ENCODE measurements at regions not wholly inside any gene's neighbourhood (a gene's known extent, or its start where the extent isn't known, plus 50 kb on each side); places are given as distances from the start of the nearest gene placed in this dataset.

DNA sequence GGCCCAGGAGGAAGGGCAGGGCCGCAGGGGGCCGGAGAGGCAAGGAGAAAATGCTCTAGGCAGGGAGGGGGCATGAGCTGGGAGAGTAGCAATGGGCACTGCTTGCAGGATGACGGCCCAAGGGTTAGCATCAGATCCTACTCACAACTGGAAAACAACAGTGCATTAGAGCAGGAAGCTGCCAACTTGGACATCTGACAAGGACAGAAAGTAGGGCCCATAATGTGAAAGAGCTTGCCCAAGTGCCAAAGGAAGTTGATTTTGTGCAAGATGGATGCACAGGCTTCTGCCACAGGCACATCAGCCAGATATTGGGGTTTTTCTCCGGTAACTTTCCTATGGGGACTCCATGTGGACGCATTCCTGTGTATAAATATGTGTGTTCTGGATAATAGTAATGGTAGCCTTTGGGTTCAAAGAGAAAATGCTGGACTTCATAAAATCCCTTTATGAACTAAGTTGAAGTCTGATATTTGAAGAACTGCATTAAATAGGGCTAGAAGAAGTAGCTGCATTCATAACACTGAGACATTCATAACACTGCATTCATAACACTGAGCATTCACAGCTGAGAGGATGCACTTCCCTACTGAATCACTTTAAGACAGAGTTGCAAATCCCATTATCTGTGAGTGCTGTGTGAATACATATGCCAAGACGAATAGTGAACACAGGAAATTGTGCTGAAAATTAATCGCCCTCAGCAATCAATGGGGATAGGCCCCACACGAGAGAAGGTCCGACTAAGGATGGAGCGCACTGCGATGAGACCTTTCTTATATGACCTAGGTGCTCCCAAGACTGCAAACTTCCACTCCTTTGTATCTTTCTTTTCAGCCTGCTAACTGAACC lies 235.6 kb upstream of the PRDM1 start:
- TF ChIP-seq SREBF2 (IDR thresholded peaks at IDR 0.05): no peak
- TF ChIP-seq, protein P1, sequence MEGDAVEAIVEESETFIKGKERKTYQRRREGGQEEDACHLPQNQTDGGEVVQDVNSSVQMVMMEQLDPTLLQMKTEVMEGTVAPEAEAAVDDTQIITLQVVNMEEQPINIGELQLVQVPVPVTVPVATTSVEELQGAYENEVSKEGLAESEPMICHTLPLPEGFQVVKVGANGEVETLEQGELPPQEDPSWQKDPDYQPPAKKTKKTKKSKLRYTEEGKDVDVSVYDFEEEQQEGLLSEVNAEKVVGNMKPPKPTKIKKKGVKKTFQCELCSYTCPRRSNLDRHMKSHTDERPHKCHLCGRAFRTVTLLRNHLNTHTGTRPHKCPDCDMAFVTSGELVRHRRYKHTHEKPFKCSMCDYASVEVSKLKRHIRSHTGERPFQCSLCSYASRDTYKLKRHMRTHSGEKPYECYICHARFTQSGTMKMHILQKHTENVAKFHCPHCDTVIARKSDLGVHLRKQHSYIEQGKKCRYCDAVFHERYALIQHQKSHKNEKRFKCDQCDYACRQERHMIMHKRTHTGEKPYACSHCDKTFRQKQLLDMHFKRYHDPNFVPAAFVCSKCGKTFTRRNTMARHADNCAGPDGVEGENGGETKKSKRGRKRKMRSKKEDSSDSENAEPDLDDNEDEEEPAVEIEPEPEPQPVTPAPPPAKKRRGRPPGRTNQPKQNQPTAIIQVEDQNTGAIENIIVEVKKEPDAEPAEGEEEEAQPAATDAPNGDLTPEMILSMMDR (IDR thresholded peaks at IDR 0.05): no peak
- no peak for TF ChIP-seq MAZ (IDR thresholded peaks at IDR 0.05; ENCODE audit: borderline replicate concordance, low read depth, low read length)
- no peak for TF ChIP-seq NFE2L2 (conservative IDR thresholded peaks at IDR 0.05; ENCODE audit: low read length)
- TF ChIP-seq POLR2AphosphoS2 (conservative IDR thresholded peaks at IDR 0.05; ENCODE audit: low read length): no peak
- TF ChIP-seq, protein P2, sequence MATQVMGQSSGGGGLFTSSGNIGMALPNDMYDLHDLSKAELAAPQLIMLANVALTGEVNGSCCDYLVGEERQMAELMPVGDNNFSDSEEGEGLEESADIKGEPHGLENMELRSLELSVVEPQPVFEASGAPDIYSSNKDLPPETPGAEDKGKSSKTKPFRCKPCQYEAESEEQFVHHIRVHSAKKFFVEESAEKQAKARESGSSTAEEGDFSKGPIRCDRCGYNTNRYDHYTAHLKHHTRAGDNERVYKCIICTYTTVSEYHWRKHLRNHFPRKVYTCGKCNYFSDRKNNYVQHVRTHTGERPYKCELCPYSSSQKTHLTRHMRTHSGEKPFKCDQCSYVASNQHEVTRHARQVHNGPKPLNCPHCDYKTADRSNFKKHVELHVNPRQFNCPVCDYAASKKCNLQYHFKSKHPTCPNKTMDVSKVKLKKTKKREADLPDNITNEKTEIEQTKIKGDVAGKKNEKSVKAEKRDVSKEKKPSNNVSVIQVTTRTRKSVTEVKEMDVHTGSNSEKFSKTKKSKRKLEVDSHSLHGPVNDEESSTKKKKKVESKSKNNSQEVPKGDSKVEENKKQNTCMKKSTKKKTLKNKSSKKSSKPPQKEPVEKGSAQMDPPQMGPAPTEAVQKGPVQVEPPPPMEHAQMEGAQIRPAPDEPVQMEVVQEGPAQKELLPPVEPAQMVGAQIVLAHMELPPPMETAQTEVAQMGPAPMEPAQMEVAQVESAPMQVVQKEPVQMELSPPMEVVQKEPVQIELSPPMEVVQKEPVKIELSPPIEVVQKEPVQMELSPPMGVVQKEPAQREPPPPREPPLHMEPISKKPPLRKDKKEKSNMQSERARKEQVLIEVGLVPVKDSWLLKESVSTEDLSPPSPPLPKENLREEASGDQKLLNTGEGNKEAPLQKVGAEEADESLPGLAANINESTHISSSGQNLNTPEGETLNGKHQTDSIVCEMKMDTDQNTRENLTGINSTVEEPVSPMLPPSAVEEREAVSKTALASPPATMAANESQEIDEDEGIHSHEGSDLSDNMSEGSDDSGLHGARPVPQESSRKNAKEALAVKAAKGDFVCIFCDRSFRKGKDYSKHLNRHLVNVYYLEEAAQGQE (IDR thresholded peaks at IDR 0.05): no peak
- no peak for TF ChIP-seq POLR2A (IDR thresholded peaks at IDR 0.05; ENCODE audit: low read length)
- TF ChIP-seq PHF8 (IDR thresholded peaks at IDR 0.05; ENCODE audit: borderline replicate concordance, low read depth): no peak
- TF ChIP-seq SMC3 (IDR thresholded peaks at IDR 0.05): no peak
